SK-N-SH (cell line): ENCODE measurements at regions not wholly inside any gene's neighbourhood (a gene's known extent, or its start where the extent isn't known, plus 50 kb on each side); places are given as distances from the start of the nearest gene placed in this dataset.

Experiments
- CTCF ChIA-PET: fragments of 300-600, 350-600 bp; formaldehyde crosslinking; extraction: SDS; loops from one replicate; lab custom pipeline; 2021; lab: Yijun Ruan, JAX
- POLR2A ChIA-PET: fragments of 350-600 bp; sonication (Branson Sonifier 250); formaldehyde crosslinking; extraction: SDS; loops from one replicate; lab custom pipeline; 2020; ENCODE audit warnings: antibody characterized with exemption, inconsistent platforms; lab: Yijun Ruan, JAX
- DNase-seq: peaks from one replicate; pipeline ENCODE4 v3.0.0; 2012
- H2AFZ ChIP-seq: fragments of 200-600 bp; sonication (generic); 2 replicates; pipeline ENCODE4 v1.8.1; 2016; ENCODE audit warnings: antibody characterized with exemption, mild to moderate bottlenecking, low read depth
- H3F3A ChIP-seq: fragments of 200-600 bp; sonication (generic); replicated peaks from 2 replicates; pipeline ENCODE3; 2016; ENCODE audit warnings: antibody characterized with exemption, mild to moderate bottlenecking; ENCODE audit not compliant: insufficient read depth
- H3K27ac ChIP-seq, 2 experiments: fragments of 200-500 bp in 1 of 2; fragments of 200-600 bp in 1 of 2; sonication (Bioruptor generic) in 1 of 2; sonication (generic), shearing (Covaris generic) in 1 of 2; 2 replicates each; pipeline versions ENCODE4 v1.5.1 to v1.6.1; 2014 to 2016; ENCODE audit warnings: low read depth in 2 of 2, inconsistent platforms in 1 of 2, low read length in 1 of 2, mild to moderate bottlenecking in 1 of 2, mixed read lengths in 1 of 2
- H3K27me3 ChIP-seq: fragments of 200-600 bp; sonication (generic), shearing (Covaris generic); 2 replicates; pipeline ENCODE4 v1.6.1; 2016; ENCODE audit warnings: mixed run types; ENCODE audit not compliant: insufficient read depth
- H3K36me3 ChIP-seq, 2 experiments: fragments of 200-500 bp in 1 of 2; fragments of 200-600 bp in 1 of 2; sonication (Bioruptor generic) in 1 of 2; sonication (generic) in 1 of 2; replicated peaks in 1 of 2; 2 replicates each; pipeline versions ENCODE3 to v1.5.1; 2014 to 2016; ENCODE audit warnings: low read length in 1 of 2, mild to moderate bottlenecking in 1 of 2; ENCODE audit not compliant: insufficient read depth in 2 of 2, control insufficient read depth in 1 of 2
- H3K4me1 ChIP-seq, 2 experiments: fragments of 200-500 bp in 1 of 2; fragments of 200-600 bp in 1 of 2; sonication (Bioruptor generic) in 1 of 2; sonication (generic), shearing (Covaris generic) in 1 of 2; 2 replicates each; pipeline versions ENCODE4 v1.5.1 to v1.6.1; 2014 to 2016; ENCODE audit warnings: low read depth in 1 of 2, low read length in 1 of 2, mixed run types in 1 of 2; ENCODE audit not compliant: insufficient read depth in 2 of 2, control insufficient read depth in 1 of 2
- H3K4me2 ChIP-seq: fragments of 200-600 bp; sonication (generic), shearing (Covaris generic); 2 replicates; pipeline ENCODE4 v1.6.1; 2017; ENCODE audit warnings: mixed run types
- H3K4me3 ChIP-seq, 2 experiments: fragments of 200-500 bp in 1 of 2; fragments of 200-600 bp in 1 of 2; sonication (Bioruptor generic) in 1 of 2; sonication (generic), shearing (Covaris generic) in 1 of 2; 2 replicates each; pipeline versions ENCODE4 v1.5.1 to v1.8.1; 2014 to 2016; ENCODE audit warnings: low read depth in 2 of 2, inconsistent platforms in 1 of 2, low read length in 1 of 2, mild to moderate bottlenecking in 1 of 2, mixed read lengths in 1 of 2, moderate library complexity in 1 of 2
- H3K79me2 ChIP-seq: fragments of 200-600 bp; sonication (generic); 2 replicates; pipeline ENCODE4 v1.8.1; 2017; ENCODE audit warnings: mild to moderate bottlenecking; ENCODE audit not compliant: insufficient read depth
- H3K9ac ChIP-seq: fragments of 200-600 bp; sonication (generic); 2 replicates; pipeline ENCODE4 v1.6.1; 2017; ENCODE audit warnings: mixed run types
- H3K9me2 ChIP-seq: fragments of 200-600 bp; sonication (generic); 2 replicates; pipeline ENCODE4 v1.6.1; 2017; ENCODE audit warnings: mixed run types
- H3K9me3 ChIP-seq: fragments of 200-600 bp; sonication (generic); 2 replicates; pipeline ENCODE4 v1.6.1; 2017; ENCODE audit warnings: mixed run types, mild to moderate bottlenecking, moderate library complexity
- H4K20me1 ChIP-seq: fragments of 200-600 bp; sonication (generic); 2 replicates; pipeline ENCODE4 v1.6.1; 2017; ENCODE audit warnings: mild to moderate bottlenecking, mixed run types; ENCODE audit not compliant: insufficient read depth
- CTCF ChIP-seq: fragments of 200-600 bp; sonication (generic); IDR thresholded peaks from 2 replicates; pipeline ENCODE4 v1.6.1; 2017; ENCODE audit warnings: antibody characterized with exemption, mild to moderate bottlenecking, moderate library complexity
- ELF1 ChIP-seq: IDR thresholded peaks from 2 replicates; pipeline ENCODE4 v1.4.0; 2012
- EP300 ChIP-seq, 2 experiments: IDR thresholded peaks; 2 replicates each; pipeline versions ENCODE4 v1.4.0 to v1.6.1; 2012; ENCODE audit warnings: borderline replicate concordance in 1 of 2, low read depth in 1 of 2, low read length in 1 of 2
- FOSL2 ChIP-seq: IDR thresholded peaks from 2 replicates; pipeline ENCODE4 v1.4.0; 2012; ENCODE audit warnings: low read depth, mild to moderate bottlenecking, moderate library complexity, borderline replicate concordance
- FOXJ3 ChIP-seq: sonication (generic); formaldehyde crosslinking; IDR thresholded peaks from 2 replicates; pipeline ENCODE4 v1.5.1; 2020; ENCODE audit warnings: mild to moderate bottlenecking, missing genetic modification reagents
- FOXM1 ChIP-seq: IDR thresholded peaks from 2 replicates; pipeline ENCODE4 v1.4.0; 2012; ENCODE audit warnings: low read depth, mild to moderate bottlenecking
- GABPA ChIP-seq: IDR thresholded peaks from 2 replicates; pipeline ENCODE4 v1.4.0; 2012; ENCODE audit warnings: low read depth, mild to moderate bottlenecking
- GATA2 ChIP-seq: sonication (generic); formaldehyde crosslinking; IDR thresholded peaks from 2 replicates; pipeline ENCODE4 v1.5.0; 2020; ENCODE audit warnings: mild to moderate bottlenecking, missing genetic modification reagents
- IRF3 ChIP-seq: fragments of 150-350 bp; IDR thresholded peaks from 2 replicates; pipeline ENCODE4 v1.6.1; 2016; ENCODE audit warnings: mild to moderate bottlenecking, low read depth, low read length
- MAX ChIP-seq: IDR thresholded peaks from 2 replicates; pipeline ENCODE4 v1.4.0; 2012; ENCODE audit warnings: low read depth
- MEF2A ChIP-seq: IDR thresholded peaks from 2 replicates; pipeline ENCODE4 v1.4.0; 2012; ENCODE audit warnings: low read depth, borderline replicate concordance
- MXI1 ChIP-seq: IDR thresholded peaks from 2 replicates; pipeline ENCODE4 v1.6.1; 2012; ENCODE audit warnings: mild to moderate bottlenecking, low read depth, low read length, improper control_type of control experiment
- NRF1 ChIP-seq: IDR thresholded peaks from 2 replicates; pipeline ENCODE4 v1.6.1; 2012; ENCODE audit warnings: low read depth, mild to moderate bottlenecking, low read length
- RAD21 ChIP-seq: IDR thresholded peaks from 2 replicates; pipeline ENCODE4 v1.6.1; 2012; ENCODE audit warnings: mild to moderate bottlenecking, low read length
- RCOR1 ChIP-seq: fragments of 150-350 bp; IDR thresholded peaks from 2 replicates; pipeline ENCODE4 v1.6.1; 2017; ENCODE audit warnings: antibody characterized with exemption, low read length
- RXRA ChIP-seq: IDR thresholded peaks from 2 replicates; pipeline ENCODE4 v1.4.0; 2012; ENCODE audit warnings: low read depth, mild to moderate bottlenecking, borderline replicate concordance
- SIN3A ChIP-seq: IDR thresholded peaks from 2 replicates; pipeline ENCODE4 v1.6.1; 2012; ENCODE audit warnings: low read depth, mild to moderate bottlenecking, low read length, moderate library complexity, borderline replicate concordance
- SMC3 ChIP-seq: IDR thresholded peaks from 2 replicates; pipeline ENCODE4 v1.6.1; 2012; ENCODE audit warnings: low read depth, low read length, improper control_type of control experiment
- TAF1 ChIP-seq: IDR thresholded peaks from 2 replicates; pipeline ENCODE4 v1.6.1; 2012; ENCODE audit warnings: low read depth, mild to moderate bottlenecking, low read length, moderate library complexity, borderline replicate concordance
- TEAD4 ChIP-seq: IDR thresholded peaks from 2 replicates; pipeline ENCODE4 v1.4.0; 2012; ENCODE audit warnings: mild to moderate bottlenecking, borderline replicate concordance; ENCODE audit not compliant: insufficient read depth
- USF1 ChIP-seq: IDR thresholded peaks from 2 replicates; pipeline ENCODE4 v1.4.0; 2012; ENCODE audit warnings: low read depth, borderline replicate concordance
- YY1 ChIP-seq: IDR thresholded peaks from 2 replicates; pipeline ENCODE4 v1.4.0; 2012; ENCODE audit warnings: low read depth, mild to moderate bottlenecking
- ZBTB33 ChIP-seq: IDR thresholded peaks from 2 replicates; pipeline ENCODE4 v1.4.0; 2012; ENCODE audit warnings: low read depth, borderline replicate concordance
- whole genome bisulfite sequencing: methylation state at CpG from one replicate; pipeline ENCODE4 v1.1.6; 2017; ENCODE audit warnings: low lambda C conversion rate; 5-methylcytosine and 5-hydroxymethylcytosine counted together

GRCh38 chr13:73549717-73550116 is 490.9 kb downstream of the KLF5 start:
- Histone ChIP-seq H3K9ac (no peak overlapping the region), H3K79me2 (no peaks in the 10 kb centered on the region), H3K4me1 (no peaks in the 10 kb centered on the region), H3K9me2 (no peaks in the 10 kb centered on the region), H3K4me3 (no peak overlapping the region), H3F3A (no peaks in the 10 kb centered on the region), H3K27me3 (no peaks in the 10 kb centered on the region), H3K27ac (no peak overlapping the region), H4K20me1 (no peaks in the 10 kb centered on the region), H2AFZ (no peak overlapping the region), H3K9me3 (no peaks in the 10 kb centered on the region), H3K4me2 (no peak overlapping the region), H3K36me3 (no peaks in the 10 kb centered on the region)
- 56% methylated on average over 3 of the region's 3 CpGs for WGBS
- POLR2A ChIA-PET = no interaction called here
- no peak for TF ChIP-seq FOSL2
- no peak for TF ChIP-seq RAD21
- no peak for TF ChIP-seq MAX
- no peak for TF ChIP-seq GABPA
- TF ChIP-seq FOXJ3 (CRISPR knock-in tag) = no peak
- TF ChIP-seq MXI1 = no peak
- TF ChIP-seq IRF3 = no peak
- TF ChIP-seq USF1 = no peak
- TF ChIP-seq FOXM1 = no peak
- no peak for TF ChIP-seq SMC3
- no peak for TF ChIP-seq YY1
- no peak for TF ChIP-seq CTCF
- TF ChIP-seq GATA2 (CRISPR knock-in tag) = no peak
- TF ChIP-seq ELF1 = no peak
- no peak for TF ChIP-seq MEF2A
- no peak for TF ChIP-seq SIN3A
- DNase-seq = no peak
- CTCF ChIA-PET = no interaction called here

GRCh38 chr13:73548449-73548848 is 489.6 kb downstream of the KLF5 start:
- Histone ChIP-seq H3K4me3 (no peak overlapping the region), H3F3A (no peaks in the 10 kb centered on the region), H3K4me2 (no peak overlapping the region), H2AFZ (no peak overlapping the region), H3K36me3 (no peaks in the 10 kb centered on the region), H4K20me1 (no peaks in the 10 kb centered on the region), H3K9me2 (no peaks in the 10 kb centered on the region), H3K9ac (no peak overlapping the region), H3K9me3 (no peaks in the 10 kb centered on the region), H3K4me1 (no peaks in the 10 kb centered on the region), H3K27ac (no peak overlapping the region), H3K79me2 (no peaks in the 10 kb centered on the region), H3K27me3 (no peaks in the 10 kb centered on the region)
- CTCF ChIA-PET = no interaction called here
- POLR2A ChIA-PET = no interaction called here
- WGBS = 49% methylated on average over 2 of the region's 2 CpGs
- DNase-seq = no peak
- TF ChIP-seq NRF1 = no peak
- no peak for TF ChIP-seq RXRA
- no peak for TF ChIP-seq ZBTB33
- TF ChIP-seq RCOR1 = no peak
- TF ChIP-seq USF1 = no peak
- TF ChIP-seq TEAD4 = no peak
- TF ChIP-seq RAD21 = no peak
- no peak for TF ChIP-seq TAF1
- no peak for TF ChIP-seq FOSL2
- no peak for TF ChIP-seq EP300 (IDR thresholded peaks at IDR 0.05; ENCODE audit: borderline replicate concordance in 1 of 2, low read depth in 1 of 2, low read length in 1 of 2)
